MM.1S (cell line): ENCODE measurements at regions not wholly inside any gene's neighbourhood (a gene's known extent, or its start where the extent isn't known, plus 50 kb on each side); places are given as distances from the start of the nearest gene placed in this dataset.

Experiments
- DNase-seq: peaks from one replicate; pipeline ENCODE4 v3.0.0-alpha.2; 2015
- H2AFZ ChIP-seq: fragments of 300-600 bp; sonication (generic); 2 replicates; pipeline ENCODE4 v1.6.0; 2016; ENCODE audit warnings: antibody characterized with exemption, low read length
- H3F3A ChIP-seq: fragments of 300-600 bp; sonication (generic); 2 replicates; pipeline ENCODE4 v1.6.1; 2016; ENCODE audit warnings: mild to moderate bottlenecking, antibody characterized with exemption, low read length, moderate library complexity, mixed read lengths; ENCODE audit not compliant: insufficient read depth
- H3K27ac ChIP-seq: fragments of 300-600 bp; sonication (generic); 2 replicates; pipeline ENCODE4 v1.5.1; 2016; ENCODE audit warnings: mild to moderate bottlenecking, low read length
- H3K27me3 ChIP-seq: fragments of 300-600 bp; sonication (generic); replicated peaks from 2 replicates; pipeline ENCODE4 v1.6.0; 2016; ENCODE audit warnings: low read length; ENCODE audit not compliant: insufficient read depth
- H3K36me3 ChIP-seq: fragments of 300-600 bp; sonication (generic); replicated peaks from 2 replicates; pipeline ENCODE4 v1.6.1; 2016; ENCODE audit warnings: mild to moderate bottlenecking, low read length, mixed read lengths; ENCODE audit not compliant: insufficient read depth
- H3K4me1 ChIP-seq: fragments of 300-600 bp; sonication (generic); 2 replicates; pipeline ENCODE4 v1.6.1; 2016; ENCODE audit warnings: low read length, mixed read lengths
- H3K4me2 ChIP-seq: fragments of 300-600 bp; sonication (generic); 2 replicates; pipeline ENCODE4 v1.6.0; 2016; ENCODE audit warnings: low read depth, low read length
- H3K4me3 ChIP-seq: fragments of 300-600 bp; sonication (generic); 2 replicates; pipeline ENCODE4 v1.5.1; 2016; ENCODE audit warnings: low read length, mixed read lengths
- H3K79me2 ChIP-seq: fragments of 300-600 bp; sonication (generic); 2 replicates; pipeline ENCODE4 v1.6.1; 2016; ENCODE audit warnings: mixed run types, low read length, mixed read lengths
- H3K9ac ChIP-seq: fragments of 300-600 bp; sonication (generic); 2 replicates; pipeline ENCODE4 v1.6.1; 2016; ENCODE audit warnings: low read length, mixed read lengths
- H3K9me2 ChIP-seq: fragments of 300-600 bp; sonication (generic); replicated peaks from 2 replicates; pipeline ENCODE4 v1.6.1; 2016; ENCODE audit warnings: mild to moderate bottlenecking, low read length, mixed read lengths; ENCODE audit not compliant: insufficient read depth
- H3K9me3 ChIP-seq: fragments of 300-600 bp; sonication (generic); replicated peaks from 2 replicates; pipeline ENCODE4 v1.6.1; 2016; ENCODE audit warnings: mild to moderate bottlenecking, low read length, mixed read lengths; ENCODE audit not compliant: insufficient read depth
- H4K20me1 ChIP-seq: fragments of 300-600 bp; sonication (generic); 2 replicates; pipeline ENCODE4 v1.6.1; 2016; ENCODE audit warnings: mild to moderate bottlenecking, low read length, moderate library complexity, mixed read lengths; ENCODE audit not compliant: insufficient read depth
- EZH2 ChIP-seq: fragments of 300-600 bp; sonication (generic); optimal IDR thresholded peaks from 2 replicates; pipeline ENCODE3; 2017; ENCODE audit warnings: low read depth, mild to moderate bottlenecking, antibody characterized with exemption, low read length, mixed read lengths
- EZH2phosphoT487 ChIP-seq: fragments of 300-600 bp; sonication (generic); IDR thresholded peaks from 2 replicates; pipeline ENCODE4 v1.6.1; 2018; ENCODE audit warnings: antibody characterized with exemption, low read length
- TF ChIP-seq, protein P1 (sequence below): fragments of 300-600 bp; sonication (generic); IDR thresholded peaks from 2 replicates; pipeline ENCODE4 v1.5.1; 2016; ENCODE audit warnings: antibody characterized with exemption, low read length, mixed read lengths

DNA sequence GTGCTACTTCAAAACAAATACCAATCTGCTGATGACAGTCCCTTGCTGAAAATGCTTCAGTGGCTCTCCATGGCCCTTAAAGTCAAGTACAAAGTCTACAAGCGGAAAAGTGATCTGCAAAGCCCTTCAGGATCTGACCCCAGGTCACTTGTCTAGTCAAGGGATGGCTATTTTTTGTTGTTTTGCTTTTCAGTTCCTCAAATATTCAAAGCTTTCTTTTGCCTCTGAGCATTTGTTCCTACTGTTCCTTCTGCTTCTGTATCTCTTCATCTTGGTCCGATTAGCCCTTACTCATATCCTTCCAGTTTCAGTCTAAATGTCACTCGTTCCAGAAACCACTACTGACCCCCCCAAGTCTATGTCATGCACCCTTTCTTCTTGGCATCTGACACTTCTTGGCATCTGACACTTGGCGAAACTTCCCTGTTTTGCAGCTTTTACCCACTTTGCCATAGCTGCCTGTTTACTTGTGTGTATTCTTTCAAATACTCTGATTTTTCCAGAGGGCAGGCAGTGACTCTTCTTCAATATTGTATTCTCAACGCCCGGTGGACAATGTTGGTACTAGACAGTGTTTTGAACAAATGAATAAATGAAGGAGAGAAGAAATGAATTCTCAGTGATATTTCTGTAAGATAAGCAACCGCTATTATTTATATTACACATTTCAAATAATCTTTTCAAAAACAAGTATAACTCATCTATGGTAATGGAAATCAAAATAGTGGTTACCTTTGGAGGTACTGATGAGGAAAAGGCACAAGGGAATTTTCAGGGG, 175.9 kb upstream of the FN1 start:
- H3K4me1 ChIP-seq = no peaks in the 10 kb centered on the region
- no peaks in the 10 kb centered on the region for H4K20me1 ChIP-seq
- H2AFZ ChIP-seq = no peak overlapping the region
- H3F3A ChIP-seq = no peaks in the 10 kb centered on the region
- no peaks in the 10 kb centered on the region for H3K9me2 ChIP-seq
- TF ChIP-seq, protein P1, sequence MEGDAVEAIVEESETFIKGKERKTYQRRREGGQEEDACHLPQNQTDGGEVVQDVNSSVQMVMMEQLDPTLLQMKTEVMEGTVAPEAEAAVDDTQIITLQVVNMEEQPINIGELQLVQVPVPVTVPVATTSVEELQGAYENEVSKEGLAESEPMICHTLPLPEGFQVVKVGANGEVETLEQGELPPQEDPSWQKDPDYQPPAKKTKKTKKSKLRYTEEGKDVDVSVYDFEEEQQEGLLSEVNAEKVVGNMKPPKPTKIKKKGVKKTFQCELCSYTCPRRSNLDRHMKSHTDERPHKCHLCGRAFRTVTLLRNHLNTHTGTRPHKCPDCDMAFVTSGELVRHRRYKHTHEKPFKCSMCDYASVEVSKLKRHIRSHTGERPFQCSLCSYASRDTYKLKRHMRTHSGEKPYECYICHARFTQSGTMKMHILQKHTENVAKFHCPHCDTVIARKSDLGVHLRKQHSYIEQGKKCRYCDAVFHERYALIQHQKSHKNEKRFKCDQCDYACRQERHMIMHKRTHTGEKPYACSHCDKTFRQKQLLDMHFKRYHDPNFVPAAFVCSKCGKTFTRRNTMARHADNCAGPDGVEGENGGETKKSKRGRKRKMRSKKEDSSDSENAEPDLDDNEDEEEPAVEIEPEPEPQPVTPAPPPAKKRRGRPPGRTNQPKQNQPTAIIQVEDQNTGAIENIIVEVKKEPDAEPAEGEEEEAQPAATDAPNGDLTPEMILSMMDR = no peak
- TF ChIP-seq EZH2 = no peak
- no peak for TF ChIP-seq EZH2phosphoT487
- DNase-seq = no peak
- H3K4me3 ChIP-seq = no peak overlapping the region
- no peak overlapping the region for H3K9ac ChIP-seq
- H3K36me3 ChIP-seq = no peaks in the 10 kb centered on the region
- H3K27me3 ChIP-seq = no peaks in the 10 kb centered on the region
- H3K79me2 ChIP-seq = no peaks in the 10 kb centered on the region
- no peak overlapping the region for H3K27ac ChIP-seq
- no peaks in the 10 kb centered on the region for H3K9me3 ChIP-seq
- H3K4me2 ChIP-seq = no peak overlapping the region

DNA sequence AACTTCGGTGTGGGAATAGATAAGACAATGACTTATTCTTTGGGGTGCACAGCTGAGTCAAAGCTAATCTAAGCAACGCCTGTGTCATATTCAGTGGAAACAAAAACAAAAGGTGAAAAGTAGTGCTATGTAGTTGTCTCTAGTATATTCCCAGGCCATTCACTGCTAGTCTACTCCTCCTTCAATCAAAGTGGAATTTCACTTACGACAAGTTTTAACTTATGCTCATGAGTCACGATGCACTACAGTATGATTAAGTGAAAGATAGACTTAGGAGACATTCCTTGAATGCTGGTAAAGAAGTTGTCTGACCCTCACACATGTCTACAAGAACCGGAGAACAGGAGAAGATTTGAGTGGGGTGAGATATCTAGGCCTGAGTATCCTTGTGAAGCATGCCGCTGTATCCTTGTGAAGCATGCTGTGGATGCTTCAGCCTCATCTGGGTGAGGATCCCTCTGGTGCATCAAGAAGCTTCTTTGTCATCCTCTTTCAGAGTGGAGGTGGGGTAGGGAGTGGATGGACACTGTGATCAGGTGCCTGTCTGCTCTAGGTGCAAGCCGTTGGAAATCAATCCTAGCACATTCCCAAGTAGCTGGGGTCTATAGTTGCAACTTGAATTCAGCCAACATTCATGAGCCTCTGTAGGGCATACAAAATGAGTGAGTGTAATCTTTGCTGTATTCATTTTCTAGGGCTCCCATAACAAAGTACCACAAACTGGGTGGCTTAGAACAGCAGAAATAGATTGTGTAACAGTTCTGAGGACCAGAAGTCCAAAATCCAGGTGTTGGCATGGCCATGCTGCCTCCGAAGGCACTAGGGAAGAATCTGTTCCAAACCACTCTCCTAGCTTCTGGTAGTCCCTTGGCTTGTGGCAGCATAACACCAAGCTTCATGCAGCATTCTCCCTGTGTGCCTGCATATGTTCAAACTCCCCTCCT, 173.5 kb upstream of the FN1 start:
- Histone ChIP-seq H3F3A (no peaks in the 10 kb centered on the region), H3K4me1 (no peaks in the 10 kb centered on the region), H3K4me3 (no peak overlapping the region), H3K27ac (no peak overlapping the region), H3K79me2 (no peaks in the 10 kb centered on the region), H3K36me3 (no peaks in the 10 kb centered on the region), H3K9me2 (no peaks in the 10 kb centered on the region), H2AFZ (no peak overlapping the region), H3K27me3 (no peaks in the 10 kb centered on the region), H3K9me3 (no peaks in the 10 kb centered on the region), H4K20me1 (no peaks in the 10 kb centered on the region), H3K4me2 (no peak overlapping the region), H3K9ac (no peak overlapping the region)
- no peak for DNase-seq
- no peak for TF ChIP-seq EZH2

DNA sequence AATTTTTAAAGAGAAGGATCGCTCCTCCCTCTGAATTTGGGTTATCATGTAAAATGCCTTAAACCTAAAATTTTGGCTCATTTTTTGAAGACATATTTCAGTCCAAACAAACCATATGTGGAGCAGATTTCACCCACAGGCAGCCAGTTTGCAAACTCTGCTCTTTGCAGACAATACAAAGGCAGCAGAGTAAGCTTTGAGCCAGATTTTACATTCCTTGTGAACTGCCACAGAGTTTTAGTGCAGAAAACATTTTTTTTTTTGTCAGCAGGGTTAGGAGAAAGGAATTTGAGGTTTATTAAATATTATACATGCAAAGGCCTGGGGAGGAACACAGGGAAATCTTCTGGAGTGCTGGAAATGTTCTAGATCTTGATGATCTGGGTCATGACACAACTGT, 171.9 kb upstream of the FN1 start:
- Histone ChIP-seq H3K9me2 (no peaks in the 10 kb centered on the region), H3K4me2 (no peak overlapping the region), H3K4me3 (no peak overlapping the region), H3K79me2 (no peaks in the 10 kb centered on the region), H3K36me3 (no peaks in the 10 kb centered on the region), H3K27me3 (no peaks in the 10 kb centered on the region), H3K27ac (no peak overlapping the region), H3K9ac (no peak overlapping the region), H2AFZ (no peak overlapping the region), H4K20me1 (no peaks in the 10 kb centered on the region), H3F3A (no peaks in the 10 kb centered on the region), H3K4me1 (no peaks in the 10 kb centered on the region), H3K9me3 (no peaks in the 10 kb centered on the region)
- no peak for DNase-seq
- TF ChIP-seq EZH2 = no peak
- TF ChIP-seq, protein P1 = no peak
- no peak for TF ChIP-seq EZH2phosphoT487
